ENCODE measurements at regions not wholly inside any gene's neighbourhood (a gene's known extent, or its start where the extent isn't known, plus 50 kb on each side); places are given as distances from the start of the nearest gene placed in this dataset.

- Histone ChIP-seq H3K27ac (ENCODE audit: insufficient read depth, low read depth, low read length, poor library complexity, severe bottlenecking) (no peak overlapping the region), H3K9me3 (ENCODE audit: control insufficient read depth, low read length) (no peaks in the 10 kb centered on the region), H3K27me3 (ENCODE audit: control insufficient read depth, insufficient read depth, low read length, poor library complexity, severe bottlenecking) (peaks cover 90% of the 10 kb centered on the region)
Measured at GRCh38 chr6:105983763-105984162, 102.4 kb upstream of the PRDM1 start.

DNA sequence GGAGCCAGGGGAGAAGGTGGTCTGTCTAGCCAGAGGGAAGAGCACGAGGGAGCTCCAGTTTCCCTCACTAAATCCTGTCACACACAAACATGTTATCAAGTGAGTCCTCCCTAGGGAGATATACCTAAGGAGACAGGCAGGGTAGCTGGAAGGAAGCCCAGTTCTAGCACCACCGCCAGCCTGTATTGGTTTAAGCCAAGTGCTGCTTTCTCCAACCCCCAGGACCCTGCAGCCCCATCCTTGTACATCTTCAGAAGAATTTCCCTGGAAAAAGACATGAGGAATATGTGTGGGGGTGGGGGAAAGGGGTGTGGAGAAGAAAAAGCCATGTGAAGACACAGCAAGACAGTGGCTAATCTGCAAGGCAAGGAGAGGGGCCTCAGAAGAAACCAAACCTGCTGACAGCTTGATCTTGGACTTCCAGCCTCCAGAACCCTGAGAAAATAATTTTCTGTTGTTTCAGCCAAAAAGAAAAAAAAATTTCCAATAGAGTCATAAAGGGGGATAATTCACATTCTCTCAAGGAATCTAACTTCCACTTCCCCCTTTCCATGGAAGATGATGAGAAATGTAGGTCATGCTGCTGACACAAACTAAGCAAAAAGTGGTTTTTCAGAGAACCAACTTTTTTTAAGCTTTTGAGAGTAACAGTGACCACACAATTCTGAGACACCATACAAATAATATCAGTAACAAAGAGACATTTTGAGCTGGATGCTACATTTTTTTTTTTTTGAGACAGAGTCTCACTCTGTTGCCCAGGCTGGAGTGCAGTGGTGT, 103.2 kb upstream of the PRDM1 start:
- no peaks in the 10 kb centered on the region for H3K36me3 ChIP-seq (ENCODE audit: control insufficient read depth, insufficient read depth, low read length)
- H3K4me3 ChIP-seq (ENCODE audit: insufficient read depth, low read depth, low read length): no peak overlapping the region
- H3K27me3 ChIP-seq (ENCODE audit: control insufficient read depth, insufficient read depth, low read length, poor library complexity, severe bottlenecking): peaks cover 82% of the 10 kb centered on the region
- H3K4me1 ChIP-seq (ENCODE audit: control insufficient read depth, insufficient read depth, low read length): no peaks in the 10 kb centered on the region
- no peak overlapping the region for H3K27ac ChIP-seq (ENCODE audit: insufficient read depth, low read depth, low read length, poor library complexity, severe bottlenecking)
- H3K9me3 ChIP-seq (ENCODE audit: control insufficient read depth, low read length): no peaks in the 10 kb centered on the region
- WGBS, 2 experiments: 82 to 92% methylated on average over 1 to 2 of the region's 2 CpGs

More at GRCh38 chr6:105983763-105984162, 102.4 kb upstream of the PRDM1 start:
- H3K4me1 ChIP-seq (ENCODE audit: control insufficient read depth, insufficient read depth, low read length): no peaks in the 10 kb centered on the region
- no peak overlapping the region for H3K4me3 ChIP-seq (ENCODE audit: insufficient read depth, low read depth, low read length)
- H3K36me3 ChIP-seq (ENCODE audit: control insufficient read depth, insufficient read depth, low read length): no peaks in the 10 kb centered on the region

- Histone ChIP-seq H3K4me1 (ENCODE audit: control insufficient read depth, insufficient read depth, low read length) (no peaks in the 10 kb centered on the region), H3K27me3 (ENCODE audit: control insufficient read depth, insufficient read depth, low read length, poor library complexity, severe bottlenecking) (peaks cover 72% of the 10 kb centered on the region), H3K4me3 (ENCODE audit: insufficient read depth, low read depth, low read length) (no peak overlapping the region), H3K27ac (ENCODE audit: insufficient read depth, low read depth, low read length, poor library complexity, severe bottlenecking) (no peak overlapping the region), H3K36me3 (ENCODE audit: control insufficient read depth, insufficient read depth, low read length) (no peaks in the 10 kb centered on the region), H3K9me3 (ENCODE audit: control insufficient read depth, low read length) (no peaks in the 10 kb centered on the region)
- WGBS, 2 experiments: 69 to 74% methylated on average over 15 of the region's 15 CpGs
Measured at GRCh38 chr6:105981888-105982358, 104.2 kb upstream of the PRDM1 start.

DNA sequence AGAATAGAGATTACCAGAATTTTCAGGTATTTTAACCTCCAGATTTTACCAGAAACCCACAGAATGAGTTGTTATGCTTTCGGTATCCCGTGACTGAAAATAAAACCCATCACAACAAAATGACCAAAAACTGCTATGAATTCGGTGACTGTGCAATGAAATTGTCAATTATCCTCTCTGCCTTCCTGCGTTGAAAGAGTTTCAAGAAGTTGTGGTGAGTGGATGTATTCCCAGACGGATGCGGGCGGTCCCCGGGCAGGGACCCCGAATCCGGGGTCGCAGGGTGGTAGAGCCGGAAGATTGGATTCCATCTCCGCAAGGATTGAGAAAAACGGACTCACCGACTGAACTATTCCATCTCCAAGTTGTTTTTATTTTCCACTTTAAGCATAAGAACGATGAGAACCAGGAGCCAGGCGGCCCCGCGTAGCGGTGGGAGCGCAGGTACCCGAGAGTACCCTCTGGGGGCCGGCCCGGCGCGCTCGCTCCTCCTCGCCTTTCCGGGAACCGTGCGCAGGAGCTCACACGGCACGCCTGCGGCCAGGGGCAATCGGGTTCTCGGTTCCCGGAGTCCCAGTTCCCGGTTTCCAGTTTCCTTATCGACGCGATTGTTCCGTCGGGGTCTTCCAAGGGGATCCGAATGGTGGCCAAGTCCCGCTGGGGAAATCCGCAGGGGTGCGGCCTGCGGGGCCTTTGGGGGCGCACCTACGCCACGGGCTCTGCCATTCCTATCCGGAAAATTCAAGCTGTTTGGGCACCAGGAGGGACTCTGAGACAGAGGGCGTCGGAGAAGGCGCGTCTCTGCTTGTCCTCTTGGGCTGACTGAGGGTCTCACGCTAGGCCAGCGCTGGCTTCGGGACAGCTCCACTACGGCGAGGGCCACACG, 104.9 kb upstream of the PRDM1 start:
- 28 to 29% methylated on average over 62 of the region's 62 CpGs for WGBS, 2 experiments

GRCh38 chr6:105978974-105979373, 107.2 kb upstream of the PRDM1 start:
- Histone ChIP-seq H3K4me1 (ENCODE audit: control insufficient read depth, insufficient read depth, low read length) (no peaks in the 10 kb centered on the region), H3K27ac (ENCODE audit: insufficient read depth, low read depth, low read length, poor library complexity, severe bottlenecking) (no peak overlapping the region), H3K27me3 (ENCODE audit: control insufficient read depth, insufficient read depth, low read length, poor library complexity, severe bottlenecking) (peaks cover 42% of the 10 kb centered on the region), H3K36me3 (ENCODE audit: control insufficient read depth, insufficient read depth, low read length) (no peaks in the 10 kb centered on the region), H3K9me3 (ENCODE audit: control insufficient read depth, low read length) (no peaks in the 10 kb centered on the region), H3K4me3 (ENCODE audit: insufficient read depth, low read depth, low read length) (no peak overlapping the region)
- 80 to 100% methylated on average over 1 of the region's 2 CpGs for WGBS, 2 experiments

More for the DNA sequence above, 104.9 kb upstream of the PRDM1 start:
- no peaks in the 10 kb centered on the region for H3K36me3 ChIP-seq (ENCODE audit: control insufficient read depth, insufficient read depth, low read length)
- no peaks in the 10 kb centered on the region for H3K4me1 ChIP-seq (ENCODE audit: control insufficient read depth, insufficient read depth, low read length)
- peaks cover 65% of the 10 kb centered on the region for H3K27me3 ChIP-seq (ENCODE audit: control insufficient read depth, insufficient read depth, low read length, poor library complexity, severe bottlenecking)
- peak overlapping the region; percentile 14 for H3K4me3 ChIP-seq (ENCODE audit: insufficient read depth, low read depth, low read length)
- H3K27ac ChIP-seq (ENCODE audit: insufficient read depth, low read depth, low read length, poor library complexity, severe bottlenecking): no peak overlapping the region
- no peaks in the 10 kb centered on the region for H3K9me3 ChIP-seq (ENCODE audit: control insufficient read depth, low read length)

GRCh38 chr6:105977934-105978504, 108.1 kb upstream of the PRDM1 start:
- no peak overlapping the region for H3K4me3 ChIP-seq (ENCODE audit: insufficient read depth, low read depth, low read length)
- H3K36me3 ChIP-seq (ENCODE audit: control insufficient read depth, insufficient read depth, low read length): no peaks in the 10 kb centered on the region
- 94 to 99% methylated on average over 2 to 4 of the region's 4 CpGs for WGBS, 2 experiments
- no peak overlapping the region for H3K27ac ChIP-seq (ENCODE audit: insufficient read depth, low read depth, low read length, poor library complexity, severe bottlenecking)
- no peaks in the 10 kb centered on the region for H3K4me1 ChIP-seq (ENCODE audit: control insufficient read depth, insufficient read depth, low read length)
- H3K27me3 ChIP-seq (ENCODE audit: control insufficient read depth, insufficient read depth, low read length, poor library complexity, severe bottlenecking): peaks cover 33% of the 10 kb centered on the region
- no peaks in the 10 kb centered on the region for H3K9me3 ChIP-seq (ENCODE audit: control insufficient read depth, low read length)

GRCh38 chr6:105974986-105975385, 111.2 kb upstream of the PRDM1 start:
- H3K36me3 ChIP-seq (ENCODE audit: control insufficient read depth, insufficient read depth, low read length): no peaks in the 10 kb centered on the region
- no peaks in the 10 kb centered on the region for H3K9me3 ChIP-seq (ENCODE audit: control insufficient read depth, low read length)
- WGBS, 2 experiments: 90 to 100% methylated on average over 2 of the region's 2 CpGs
- no peaks in the 10 kb centered on the region for H3K4me1 ChIP-seq (ENCODE audit: control insufficient read depth, insufficient read depth, low read length)
- no peak overlapping the region for H3K4me3 ChIP-seq (ENCODE audit: insufficient read depth, low read depth, low read length)
- H3K27me3 ChIP-seq (ENCODE audit: control insufficient read depth, insufficient read depth, low read length, poor library complexity, severe bottlenecking): peaks cover 5% of the 10 kb centered on the region
- no peak overlapping the region for H3K27ac ChIP-seq (ENCODE audit: insufficient read depth, low read depth, low read length, poor library complexity, severe bottlenecking)

DNA sequence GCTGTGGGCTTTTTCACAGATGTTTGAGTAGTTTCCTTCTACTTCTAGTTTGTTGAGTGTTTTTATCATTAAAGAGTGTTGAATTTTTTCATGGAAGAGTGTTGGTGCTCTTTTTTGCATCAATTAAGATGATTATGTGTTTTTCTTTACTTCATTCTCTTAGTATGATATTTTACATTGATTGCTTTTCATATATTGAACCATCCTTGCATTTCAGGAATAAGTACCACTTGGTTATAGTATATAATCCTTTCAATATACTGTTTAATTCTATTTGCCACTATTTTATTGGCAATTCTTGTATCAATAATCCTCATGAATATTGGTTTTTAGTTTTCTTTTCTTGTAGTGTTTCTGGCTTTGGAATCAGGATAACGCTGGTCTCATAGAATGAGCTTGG, 113.7 kb upstream of the PRDM1 start:
- H3K36me3 ChIP-seq (ENCODE audit: control insufficient read depth, insufficient read depth, low read length): no peaks in the 10 kb centered on the region
- WGBS, 2 experiments: 81 to 95% methylated on average over 1 of the region's 1 CpG
- no peak overlapping the region for H3K27ac ChIP-seq (ENCODE audit: insufficient read depth, low read depth, low read length, poor library complexity, severe bottlenecking)
- H3K4me3 ChIP-seq (ENCODE audit: insufficient read depth, low read depth, low read length): no peak overlapping the region
- H3K9me3 ChIP-seq (ENCODE audit: control insufficient read depth, low read length): no peaks in the 10 kb centered on the region
- H3K27me3 ChIP-seq (ENCODE audit: control insufficient read depth, insufficient read depth, low read length, poor library complexity, severe bottlenecking): no peaks in the 10 kb centered on the region
- no peaks in the 10 kb centered on the region for H3K4me1 ChIP-seq (ENCODE audit: control insufficient read depth, insufficient read depth, low read length)

GRCh38 chr6:105968603-105969333, 117.4 kb upstream of the PRDM1 start:
- Histone ChIP-seq H3K4me1 (ENCODE audit: control insufficient read depth, insufficient read depth, low read length) (no peaks in the 10 kb centered on the region), H3K36me3 (ENCODE audit: control insufficient read depth, insufficient read depth, low read length) (no peaks in the 10 kb centered on the region), H3K27ac (ENCODE audit: insufficient read depth, low read depth, low read length, poor library complexity, severe bottlenecking) (no peak overlapping the region), H3K27me3 (ENCODE audit: control insufficient read depth, insufficient read depth, low read length, poor library complexity, severe bottlenecking) (no peaks in the 10 kb centered on the region), H3K4me3 (ENCODE audit: insufficient read depth, low read depth, low read length) (no peak overlapping the region), H3K9me3 (ENCODE audit: control insufficient read depth, low read length) (no peaks in the 10 kb centered on the region)
- 93 to 95% methylated on average over 2 of the region's 2 CpGs for WGBS, 2 experiments
